HCT116 (cell line): ENCODE measurements at regions not wholly inside any gene's neighbourhood (a gene's known extent, or its start where the extent isn't known, plus 50 kb on each side); places are given as distances from the start of the nearest gene placed in this dataset.

ENCODE experiments used
- ATAC-seq: fragments of 200-7000 bp; cut with Tn5 transposase; 2 replicates; pipeline ENCODE4 v1.9.1; 2020; ENCODE audit warnings: mild to moderate bottlenecking, moderate library complexity
- BruUV-seq: library from RNA; stranded (reverse); fragments of 400-500 nt; replicated peaks from 2 replicates; lab custom pipeline; 2021; lab: Mats Ljungman, UMichigan
- CTCF ChIA-PET: fragments of 300-600 bp; sonication (Branson Sonifier 250); formaldehyde crosslinking; loops from one replicate; lab custom pipeline; 2021; ENCODE audit warnings: antibody characterized with exemption; lab: Charles Lee
- POLR2A ChIA-PET: fragments of 300-600, 350-600 bp; sonication (Branson Sonifier 250); formaldehyde crosslinking; loops from one replicate; lab custom pipeline; 2021; ENCODE audit warnings: antibody characterized with exemption; lab: Charles Lee
- RAD21 ChIA-PET, 2 experiments: fragments of 300-600 bp; sonication (Branson Sonifier 250); formaldehyde crosslinking; loops; one replicate each; lab custom pipeline; 2023; ENCODE audit warnings: low total read pairs in 2 of 2; ENCODE audit not compliant: uncharacterized antibody in 2 of 2, unreplicated experiment in 2 of 2, low non-redundant PET in 1 of 2; lab: Charles Lee
- DNase-seq: peaks from one replicate; pipeline ENCODE4 v3.0.0-alpha.2; 2010; ENCODE audit warnings: low read depth, low spot score
- H2AFZ ChIP-seq: fragments of 200-600 bp; shearing (Covaris generic), sonication (generic); 2 replicates; pipeline ENCODE4 v1.6.1; 2017; ENCODE audit warnings: low read depth, mixed run types, mixed read lengths, antibody characterized with exemption, low read length; ENCODE audit not compliant: poor library complexity, severe bottlenecking
- H3K27ac ChIP-seq: 2 replicates; pipeline ENCODE4 v1.5.1; 2012; ENCODE audit warnings: low read depth, low read length
- H3K27me3 ChIP-seq: fragments of 200-600 bp; sonication (generic); 2 replicates; pipeline ENCODE4 v1.6.1; 2016; ENCODE audit warnings: mixed run types, low read length, mixed read lengths; ENCODE audit not compliant: insufficient read depth
- H3K36me3 ChIP-seq, 2 experiments: fragments of 200-500 bp in 1 of 2; fragments of 200-600 bp in 1 of 2; sonication (Bioruptor generic) in 1 of 2; sonication (generic) in 1 of 2; 2 replicates each; pipeline versions ENCODE4 v1.5.1 to v1.6.1; 2014 to 2016; ENCODE audit warnings: low read length in 2 of 2, inconsistent platforms in 1 of 2, mixed read lengths in 1 of 2, mixed run types in 1 of 2; ENCODE audit not compliant: insufficient read depth in 2 of 2, control insufficient read depth in 1 of 2
- H3K4me1 ChIP-seq, 2 experiments: fragments of 200-600 bp in 1 of 2; sonication (generic) in 1 of 2; 2 replicates each; pipeline versions ENCODE4 v1.5.1 to v1.6.1; 2012 to 2017; ENCODE audit warnings: low read length in 2 of 2, inconsistent platforms in 1 of 2, mild to moderate bottlenecking in 1 of 2, mixed read lengths in 1 of 2, mixed run types in 1 of 2, moderate library complexity in 1 of 2; ENCODE audit not compliant: insufficient read depth in 2 of 2, control insufficient read depth in 1 of 2
- H3K4me2 ChIP-seq: fragments of 200-600 bp; sonication (generic); 2 replicates; pipeline ENCODE4 v1.6.1; 2017; ENCODE audit warnings: mixed run types, low read length, mixed read lengths
- H3K4me3 ChIP-seq, 2 experiments: fragments of 200-600 bp in 1 of 2; sonication (generic) in 1 of 2; replicated peaks in 1 of 2; 2 replicates each; pipeline ENCODE4 v1.5.1; 2011 to 2016; ENCODE audit warnings: low read length in 2 of 2, control low read depth in 1 of 2, low read depth in 1 of 2, mild to moderate bottlenecking in 1 of 2, mixed read lengths in 1 of 2, mixed run types in 1 of 2
- H3K79me2 ChIP-seq: fragments of 200-600 bp; sonication (generic); 2 replicates; pipeline ENCODE4 v1.6.1; 2017; ENCODE audit warnings: mild to moderate bottlenecking, mixed run types, low read length, moderate library complexity, mixed read lengths; ENCODE audit not compliant: insufficient read depth
- H3K9ac ChIP-seq: fragments of 200-600 bp; sonication (generic); 2 replicates; pipeline ENCODE4 v1.6.1; 2016; ENCODE audit warnings: low read length, mixed read lengths
- H3K9me2 ChIP-seq: fragments of 200-600 bp; sonication (generic), shearing (Covaris generic); 2 replicates; pipeline ENCODE4 v1.6.1; 2017; ENCODE audit warnings: mixed run types, mild to moderate bottlenecking, moderate library complexity; ENCODE audit not compliant: insufficient read depth
- H3K9me3 ChIP-seq, 2 experiments: fragments of 200-500 bp in 1 of 2; fragments of 200-600 bp in 1 of 2; sonication (Bioruptor generic) in 1 of 2; sonication (generic) in 1 of 2; 2 replicates each; pipeline ENCODE4 v1.6.1; 2014 to 2017; ENCODE audit warnings: low read length in 2 of 2, mixed read lengths in 2 of 2, inconsistent platforms in 1 of 2, low read depth in 1 of 2, mild to moderate bottlenecking in 1 of 2, mixed run types in 1 of 2, moderate library complexity in 1 of 2; ENCODE audit not compliant: control insufficient read depth in 1 of 2, insufficient read depth in 1 of 2
- H4K20me1 ChIP-seq: fragments of 200-600 bp; sonication (generic), shearing (Covaris generic); 2 replicates; pipeline ENCODE4 v1.6.1; 2017; ENCODE audit warnings: mixed run types, mild to moderate bottlenecking, moderate library complexity; ENCODE audit not compliant: insufficient read depth
- ATF3 ChIP-seq: IDR thresholded peaks from 2 replicates; pipeline ENCODE4 v1.6.1; 2012
- CBX3 ChIP-seq: IDR thresholded peaks from 2 replicates; pipeline ENCODE4 v1.6.1; 2012; ENCODE audit warnings: low read depth
- EGR1 ChIP-seq: IDR thresholded peaks from 2 replicates; pipeline ENCODE4 v1.6.1; 2012; ENCODE audit warnings: low read depth
- ELF1 ChIP-seq: IDR thresholded peaks from 2 replicates; pipeline ENCODE4 v1.6.1; 2012; ENCODE audit warnings: low read depth, borderline replicate concordance
- EZH2 ChIP-seq: fragments of 200-600 bp; sonication (generic); IDR thresholded peaks from 2 replicates; pipeline ENCODE4 v1.6.1; 2017; ENCODE audit warnings: antibody characterized with exemption, mixed run types
- EZH2phosphoT487 ChIP-seq: fragments of 200-600 bp; IDR thresholded peaks from 2 replicates; pipeline ENCODE4 v1.6.1; 2018; ENCODE audit warnings: antibody characterized with exemption, borderline replicate concordance
- MAX ChIP-seq: IDR thresholded peaks from 2 replicates; pipeline ENCODE4 v1.6.1; 2012
- POLR2A ChIP-seq: IDR thresholded peaks from 2 replicates; pipeline ENCODE4 v1.7.0; 2011; ENCODE audit warnings: borderline replicate concordance; ENCODE audit not compliant: insufficient read depth, insufficient read length; ENCODE audit errors: extremely low read depth
- POLR2AphosphoS5 ChIP-seq: IDR thresholded peaks from 2 replicates; pipeline ENCODE4 v1.6.1; 2011; ENCODE audit warnings: mild to moderate bottlenecking, low read depth, low read length, moderate library complexity
- RAD21 ChIP-seq: IDR thresholded peaks from 2 replicates; pipeline ENCODE4 v1.6.1; 2012; ENCODE audit warnings: low read depth, mild to moderate bottlenecking
- SP1 ChIP-seq: IDR thresholded peaks from 2 replicates; pipeline ENCODE4 v1.6.1; 2012; ENCODE audit warnings: low read depth
- SRF ChIP-seq: IDR thresholded peaks from 2 replicates; pipeline ENCODE4 v1.6.1; 2012; ENCODE audit warnings: low read depth
- YY1 ChIP-seq: IDR thresholded peaks from 2 replicates; pipeline ENCODE4 v1.6.1; 2011; ENCODE audit warnings: low read length, low read depth, moderate library complexity, mild to moderate bottlenecking; ENCODE audit not compliant: insufficient replicate concordance; ENCODE audit errors: extremely low read depth
- ZBTB33 ChIP-seq: IDR thresholded peaks from 2 replicates; pipeline ENCODE4 v1.6.1; 2011; ENCODE audit warnings: mild to moderate bottlenecking, low read length, moderate library complexity; ENCODE audit not compliant: insufficient replicate concordance; ENCODE audit errors: extremely low read depth
- ZFX ChIP-seq: fragments of 450-650 bp; IDR thresholded peaks from 2 replicates; pipeline ENCODE4 v1.6.1; 2017
- ZNF274 ChIP-seq: fragments of 200-500 bp; sonication (Bioruptor generic); IDR thresholded peaks from 2 replicates; pipeline ENCODE4 v1.6.1; 2014; ENCODE audit warnings: mild to moderate bottlenecking, low read depth, low read length, inconsistent platforms
- intact Hi-C: fragments of 100-400 bp; cut with micrococcal nuclease; formaldehyde crosslinking; loops from 2 replicates; pipeline ENCODE4 v1.10.0; 2022
- TF ChIP-seq, protein P1 (sequence below): IDR thresholded peaks from 2 replicates; pipeline ENCODE4 v1.6.1; 2012; ENCODE audit warnings: low read depth
- TF ChIP-seq, protein P2 (sequence below), 3 experiments: fragments of 200-600 bp in 1 of 3; sonication (generic) in 1 of 3; IDR thresholded peaks in 2 of 3; conservative IDR thresholded peaks in 1 of 3; 2 replicates each; pipeline ENCODE4 v1.5.1; 2012 to 2017; ENCODE audit warnings: low read depth in 2 of 3, low read length in 2 of 3, antibody characterized with exemption in 1 of 3, borderline replicate concordance in 1 of 3, control low read depth in 1 of 3, mild to moderate bottlenecking in 1 of 3, mixed read lengths in 1 of 3, mixed run types in 1 of 3, moderate library complexity in 1 of 3; ENCODE audit not compliant: insufficient read depth in 1 of 3

DNA sequence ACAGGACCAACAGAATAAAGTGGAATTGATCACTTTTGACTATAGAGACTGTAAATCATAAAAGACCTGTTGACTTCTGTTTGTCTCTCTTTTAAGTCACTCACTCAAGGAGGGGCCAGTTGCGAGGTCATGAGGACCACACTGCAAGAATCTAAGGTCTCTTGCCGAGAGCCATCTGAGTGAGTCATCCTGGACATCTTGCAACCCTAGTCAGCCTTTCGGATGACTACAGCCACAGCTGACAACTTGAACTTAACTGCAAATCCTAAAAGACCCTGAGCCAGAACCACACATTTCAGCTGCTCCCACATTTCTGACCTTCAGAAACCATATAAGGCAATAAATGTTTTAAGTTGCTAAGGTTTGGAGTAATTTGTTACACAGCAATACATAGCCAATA lies 129.7 kb upstream of the RAD23B start:
- H3K79me2 ChIP-seq = no peaks in the 10 kb centered on the region
- H3K4me3 ChIP-seq = no peak overlapping the region
- POLR2A ChIA-PET = no interaction called here
- DNase-seq (no peak), ATAC-seq (no peak)
- no peak overlapping the region for H3K9ac ChIP-seq
- RAD21 ChIA-PET = no interaction called here
- H3K4me2 ChIP-seq = no peak overlapping the region
- H3K9me2 ChIP-seq = no peaks in the 10 kb centered on the region
- TF ChIP-seq SRF = no peak
- TF ChIP-seq ZNF274 = no peak
- no peak for TF ChIP-seq RAD21
- no peak for TF ChIP-seq ATF3
- TF ChIP-seq EGR1 = no peak
- TF ChIP-seq EZH2 = no peak
- no peak for TF ChIP-seq YY1
- no peak for TF ChIP-seq CBX3
- no peak for TF ChIP-seq MAX
- no peak for TF ChIP-seq ZBTB33
- TF ChIP-seq, protein P1, sequence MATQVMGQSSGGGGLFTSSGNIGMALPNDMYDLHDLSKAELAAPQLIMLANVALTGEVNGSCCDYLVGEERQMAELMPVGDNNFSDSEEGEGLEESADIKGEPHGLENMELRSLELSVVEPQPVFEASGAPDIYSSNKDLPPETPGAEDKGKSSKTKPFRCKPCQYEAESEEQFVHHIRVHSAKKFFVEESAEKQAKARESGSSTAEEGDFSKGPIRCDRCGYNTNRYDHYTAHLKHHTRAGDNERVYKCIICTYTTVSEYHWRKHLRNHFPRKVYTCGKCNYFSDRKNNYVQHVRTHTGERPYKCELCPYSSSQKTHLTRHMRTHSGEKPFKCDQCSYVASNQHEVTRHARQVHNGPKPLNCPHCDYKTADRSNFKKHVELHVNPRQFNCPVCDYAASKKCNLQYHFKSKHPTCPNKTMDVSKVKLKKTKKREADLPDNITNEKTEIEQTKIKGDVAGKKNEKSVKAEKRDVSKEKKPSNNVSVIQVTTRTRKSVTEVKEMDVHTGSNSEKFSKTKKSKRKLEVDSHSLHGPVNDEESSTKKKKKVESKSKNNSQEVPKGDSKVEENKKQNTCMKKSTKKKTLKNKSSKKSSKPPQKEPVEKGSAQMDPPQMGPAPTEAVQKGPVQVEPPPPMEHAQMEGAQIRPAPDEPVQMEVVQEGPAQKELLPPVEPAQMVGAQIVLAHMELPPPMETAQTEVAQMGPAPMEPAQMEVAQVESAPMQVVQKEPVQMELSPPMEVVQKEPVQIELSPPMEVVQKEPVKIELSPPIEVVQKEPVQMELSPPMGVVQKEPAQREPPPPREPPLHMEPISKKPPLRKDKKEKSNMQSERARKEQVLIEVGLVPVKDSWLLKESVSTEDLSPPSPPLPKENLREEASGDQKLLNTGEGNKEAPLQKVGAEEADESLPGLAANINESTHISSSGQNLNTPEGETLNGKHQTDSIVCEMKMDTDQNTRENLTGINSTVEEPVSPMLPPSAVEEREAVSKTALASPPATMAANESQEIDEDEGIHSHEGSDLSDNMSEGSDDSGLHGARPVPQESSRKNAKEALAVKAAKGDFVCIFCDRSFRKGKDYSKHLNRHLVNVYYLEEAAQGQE = no peak
- no peak for TF ChIP-seq EZH2phosphoT487
- TF ChIP-seq ELF1 = no peak
- TF ChIP-seq, protein P2, sequence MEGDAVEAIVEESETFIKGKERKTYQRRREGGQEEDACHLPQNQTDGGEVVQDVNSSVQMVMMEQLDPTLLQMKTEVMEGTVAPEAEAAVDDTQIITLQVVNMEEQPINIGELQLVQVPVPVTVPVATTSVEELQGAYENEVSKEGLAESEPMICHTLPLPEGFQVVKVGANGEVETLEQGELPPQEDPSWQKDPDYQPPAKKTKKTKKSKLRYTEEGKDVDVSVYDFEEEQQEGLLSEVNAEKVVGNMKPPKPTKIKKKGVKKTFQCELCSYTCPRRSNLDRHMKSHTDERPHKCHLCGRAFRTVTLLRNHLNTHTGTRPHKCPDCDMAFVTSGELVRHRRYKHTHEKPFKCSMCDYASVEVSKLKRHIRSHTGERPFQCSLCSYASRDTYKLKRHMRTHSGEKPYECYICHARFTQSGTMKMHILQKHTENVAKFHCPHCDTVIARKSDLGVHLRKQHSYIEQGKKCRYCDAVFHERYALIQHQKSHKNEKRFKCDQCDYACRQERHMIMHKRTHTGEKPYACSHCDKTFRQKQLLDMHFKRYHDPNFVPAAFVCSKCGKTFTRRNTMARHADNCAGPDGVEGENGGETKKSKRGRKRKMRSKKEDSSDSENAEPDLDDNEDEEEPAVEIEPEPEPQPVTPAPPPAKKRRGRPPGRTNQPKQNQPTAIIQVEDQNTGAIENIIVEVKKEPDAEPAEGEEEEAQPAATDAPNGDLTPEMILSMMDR (IDR thresholded peaks at IDR 0.05 in 2 of 3, conservative IDR thresholded peaks at IDR 0.05 in 1 of 3; ENCODE audit: borderline replicate concordance in 1 of 3, insufficient read depth in 1 of 3, low read depth in 2 of 3, low read length in 2 of 3) = no peak
- no peak for TF ChIP-seq ZFX
- TF ChIP-seq POLR2AphosphoS5 = no peak
- TF ChIP-seq SP1 = no peak
- TF ChIP-seq POLR2A = no peak
- H4K20me1 ChIP-seq = no peaks in the 10 kb centered on the region
- peaks cover 0 to 13% of the 10 kb centered on the region in 2 experiments; a peak in 2 of 4 replicates for H3K4me1 ChIP-seq
- H3K9me3 ChIP-seq = no peaks in the 10 kb centered on the region
- H2AFZ ChIP-seq = no peak overlapping the region
- CTCF ChIA-PET = no interaction called here
- H3K27ac ChIP-seq = no peak overlapping the region
- no peaks in the 10 kb centered on the region for H3K27me3 ChIP-seq
- no TSS peak for BruUV-seq
- H3K36me3 ChIP-seq = no peaks in the 10 kb centered on the region
- intact Hi-C loops = no loop called here
